ENCODE measurements at regions not wholly inside any gene's neighbourhood (a gene's known extent, or its start where the extent isn't known, plus 50 kb on each side); places are given as distances from the start of the nearest gene placed in this dataset.
"Not testable (repeated sequence)": the region's sequence is repeated elsewhere in the genome, so short reads cannot be mapped to it uniquely, and the experiment has no call there.

GRCh38 chr5:15002173-15002572 lies 130.6 kb upstream of the ANKH start:
- Histone ChIP-seq H3K27ac (ENCODE audit: low read depth, low read length) (no peak overlapping the region), H3K9me3 (ENCODE audit: control insufficient read depth in 1 of 2, low read length in 2 of 2) (no peaks in the 10 kb centered on the region), H3K4me3 (ENCODE audit: low read length in 2 of 2) (no peak overlapping the region), H3K27me3 (ENCODE audit: insufficient read depth, low read length) (no peaks in the 10 kb centered on the region), H3K36me3 (ENCODE audit: insufficient read depth, low read length) (no peaks in the 10 kb centered on the region), H3K4me1 (ENCODE audit: insufficient read depth, low read length) (no peaks in the 10 kb centered on the region)
- H3K27ac Mint-ChIP-seq: no peak overlapping the region
- no peak overlapping the region for H3K4me3 Mint-ChIP-seq
- H3K9me3 Mint-ChIP-seq: peaks cover 0 to 11% (median 4%) of the 10 kb centered on the region in 8 donors
- CTCF ChIA-PET (ENCODE audit: partially characterized antibody): interaction anchor here (0.9 to 8.4 kb wide), 19 partner anchors 9 to 353 kb away, joined by 3 to 134 read pairs (median 5); no protein-coding TSS in a partner anchor
- H3K4me1 Mint-ChIP-seq: peaks cover 0 to 3% (median 1%) of the 10 kb centered on the region in 4 donors
- DNase-seq: no peak
- H3K36me3 Mint-ChIP-seq: peaks cover 0 to 3% of the 10 kb centered on the region in 2 donors
- POLR2A ChIA-PET (ENCODE audit: partially characterized antibody): interaction anchor here (2.2 kb wide), 1 partner anchor 9 kb away, joined by 10 read pairs; no protein-coding TSS in a partner anchor
- H3K27me3 Mint-ChIP-seq: peaks cover 4 to 7% of the 10 kb centered on the region in 2 donors
- intact Hi-C loops (cut with micrococcal nuclease): loop anchor here (5.0 kb wide), 1 partner anchor 335 kb away; no protein-coding TSS in a partner anchor

- no peak for DNase-seq
- peaks cover 0 to 11% (median 4%) of the 10 kb centered on the region in 8 donors for H3K9me3 Mint-ChIP-seq
- CTCF ChIA-PET (ENCODE audit: partially characterized antibody): interaction anchor here (0.9 to 8.4 kb wide), 6 partner anchors 8 to 318 kb away, joined by 3 to 134 read pairs (median 52); no protein-coding TSS in a partner anchor
Measured at GRCh38 chr5:15001517-15001916, 129.9 kb upstream of the ANKH start.

GRCh38 chr5:14998491-14998890 lies 126.9 kb upstream of the ANKH start:
- no peaks in the 10 kb centered on the region for H3K4me1 ChIP-seq (ENCODE audit: insufficient read depth, low read length)
- intact Hi-C loops (cut with micrococcal nuclease): loop anchor here (10.0 kb wide), 1 partner anchor 404 kb away; no protein-coding TSS in a partner anchor
- peaks cover 3 to 7% of the 10 kb centered on the region in 2 donors for H3K27me3 Mint-ChIP-seq
- no peaks in the 10 kb centered on the region for H3K9me3 ChIP-seq (ENCODE audit: control insufficient read depth in 1 of 2, low read length in 2 of 2)
- POLR2A ChIA-PET (ENCODE audit: partially characterized antibody): no interaction called here
- CTCF ChIA-PET (ENCODE audit: partially characterized antibody): interaction anchor here (1.1 to 8.4 kb wide), 2 partner anchors 41 to 272 kb away, joined by 3 to 134 read pairs; no protein-coding TSS in a partner anchor
- no peak for DNase-seq
- peak overlapping the region in 1 of 7 donors; percentile 23 for H3K27ac Mint-ChIP-seq
- peaks cover 0 to 3% of the 10 kb centered on the region in 2 donors for H3K36me3 Mint-ChIP-seq
- H3K4me3 ChIP-seq (ENCODE audit: low read length in 2 of 2): no peak overlapping the region
- H3K4me3 Mint-ChIP-seq: no peak overlapping the region
- peaks cover under 1 to 4% (median 2%) of the 10 kb centered on the region in 4 donors for H3K4me1 Mint-ChIP-seq
- H3K9me3 Mint-ChIP-seq: peaks cover 0 to 11% (median 4%) of the 10 kb centered on the region in 8 donors
- H3K27ac ChIP-seq (ENCODE audit: low read depth, low read length): no peak overlapping the region
- no peaks in the 10 kb centered on the region for H3K27me3 ChIP-seq (ENCODE audit: insufficient read depth, low read length)
- no peaks in the 10 kb centered on the region for H3K36me3 ChIP-seq (ENCODE audit: insufficient read depth, low read length)

More at GRCh38 chr5:15001517-15001916, 129.9 kb upstream of the ANKH start:
- POLR2A ChIA-PET (ENCODE audit: partially characterized antibody): no interaction called here
- Histone ChIP-seq H3K9me3 (ENCODE audit: control insufficient read depth in 1 of 2, low read length in 2 of 2) (no peaks in the 10 kb centered on the region), H3K4me3 (ENCODE audit: low read length in 2 of 2) (no peak overlapping the region), H3K4me1 (ENCODE audit: insufficient read depth, low read length) (no peaks in the 10 kb centered on the region), H3K27ac (ENCODE audit: low read depth, low read length) (no peak overlapping the region), H3K36me3 (ENCODE audit: insufficient read depth, low read length) (no peaks in the 10 kb centered on the region), H3K27me3 (ENCODE audit: insufficient read depth, low read length) (no peaks in the 10 kb centered on the region)
- no peak overlapping the region for H3K4me3 Mint-ChIP-seq
- no peak overlapping the region for H3K27ac Mint-ChIP-seq
- intact Hi-C loops (cut with micrococcal nuclease): loop anchor here (5.0 kb wide), 1 partner anchor 334 kb away; no protein-coding TSS in a partner anchor
- H3K36me3 Mint-ChIP-seq: peaks cover 0 to 3% of the 10 kb centered on the region in 2 donors
- peaks cover 4 to 7% of the 10 kb centered on the region in 2 donors for H3K27me3 Mint-ChIP-seq
- peaks cover 0 to 3% (median 1%) of the 10 kb centered on the region in 4 donors for H3K4me1 Mint-ChIP-seq

GRCh38 chr5:14996997-14997396 lies 125.4 kb upstream of the ANKH start:
- Histone ChIP-seq H3K36me3 (ENCODE audit: insufficient read depth, low read length) (no peaks in the 10 kb centered on the region), H3K4me3 (ENCODE audit: low read length in 2 of 2) (no peak overlapping the region), H3K27me3 (ENCODE audit: insufficient read depth, low read length) (no peaks in the 10 kb centered on the region), H3K4me1 (ENCODE audit: insufficient read depth, low read length) (peaks cover 7% of the 10 kb centered on the region), H3K9me3 (ENCODE audit: control insufficient read depth in 1 of 2, low read length in 2 of 2) (no peaks in the 10 kb centered on the region), H3K27ac (ENCODE audit: low read depth, low read length) (no peak overlapping the region)
- Mint-ChIP-seq H3K4me1 (peaks cover 5 to 15% (median 9%) of the 10 kb centered on the region in 4 donors), H3K9me3 (peaks cover 0 to 11% (median 4%) of the 10 kb centered on the region in 8 donors), H3K36me3 (peaks cover 3 to 6% of the 10 kb centered on the region in 2 donors), H3K4me3 (no peak overlapping the region), H3K27ac (no peak overlapping the region), H3K27me3 (peaks cover 3 to 7% of the 10 kb centered on the region in 2 donors)
- POLR2A ChIA-PET (ENCODE audit: partially characterized antibody): no interaction called here
- CTCF ChIA-PET (ENCODE audit: partially characterized antibody): interaction anchor here (1.1 to 1.8 kb wide), 3 partner anchors 9 to 313 kb away, joined by 4 to 6 read pairs (median 5); no protein-coding TSS in a partner anchor
- intact Hi-C loops (cut with micrococcal nuclease): loop anchor here (10.0 kb wide), 1 partner anchor 402 kb away; no protein-coding TSS in a partner anchor
- no peak for DNase-seq

- Mint-ChIP-seq H3K4me3 (peak overlapping the region in 1 of 8 donors; percentile 35), H3K36me3 (peaks cover 3 to 6% of the 10 kb centered on the region in 2 donors), H3K27ac (peak overlapping the region in 3 of 7 donors; percentile 27 to 72 (median 57)), H3K27me3 (peaks cover 3 to 7% of the 10 kb centered on the region in 2 donors), H3K4me1 (peaks cover 5 to 15% (median 9%) of the 10 kb centered on the region in 4 donors), H3K9me3 (peaks cover 0 to 11% (median 4%) of the 10 kb centered on the region in 8 donors)
- CTCF ChIA-PET (ENCODE audit: partially characterized antibody): interaction anchor here (1.2 to 1.7 kb wide), 3 partner anchors 10 to 268 kb away, joined by 3 to 5 read pairs (median 4); no protein-coding TSS in a partner anchor
- H3K36me3 ChIP-seq (ENCODE audit: insufficient read depth, low read length): no peaks in the 10 kb centered on the region
- H3K9me3 ChIP-seq (ENCODE audit: control insufficient read depth in 1 of 2, low read length in 2 of 2): no peaks in the 10 kb centered on the region
- peaks cover 7% of the 10 kb centered on the region for H3K4me1 ChIP-seq (ENCODE audit: insufficient read depth, low read length)
- DNase-seq: no peak
- no peak overlapping the region for H3K4me3 ChIP-seq (ENCODE audit: low read length in 2 of 2)
- H3K27me3 ChIP-seq (ENCODE audit: insufficient read depth, low read length): no peaks in the 10 kb centered on the region
- H3K27ac ChIP-seq (ENCODE audit: low read depth, low read length): no peak overlapping the region
- intact Hi-C loops (cut with micrococcal nuclease): loop anchor here (10.0 kb wide), 1 partner anchor 400 kb away; no protein-coding TSS in a partner anchor
- POLR2A ChIA-PET (ENCODE audit: partially characterized antibody): interaction anchor here (1.2 kb wide), 1 partner anchor 10 kb away, joined by 4 read pairs; no protein-coding TSS in a partner anchor
Measured at GRCh38 chr5:14995229-14995628, 123.7 kb upstream of the ANKH start.

- not testable (repeated sequence) for H3K36me3 Mint-ChIP-seq; H3K36me3 ChIP-seq (ENCODE audit: insufficient read depth, low read length); H3K27me3 ChIP-seq (ENCODE audit: insufficient read depth, low read length); H3K9me3 ChIP-seq (ENCODE audit: control insufficient read depth in 1 of 2, low read length in 2 of 2); H3K4me1 ChIP-seq (ENCODE audit: insufficient read depth, low read length); H3K9me3 Mint-ChIP-seq; H3K27me3 Mint-ChIP-seq
- intact Hi-C loops (cut with micrococcal nuclease): loop anchor here (2.0 to 10.0 kb wide), 2 partner anchors 123 to 399 kb away; partner anchors contain the start of gene ANKH
- CTCF ChIA-PET (ENCODE audit: partially characterized antibody): interaction anchor here (1.0 to 3.2 kb wide), 17 partner anchors 9 to 345 kb away, joined by 3 to 29 read pairs (median 5); no protein-coding TSS in a partner anchor
- Mint-ChIP-seq H3K4me3 (peak overlapping the region; percentile 97 to 99 (median 98)), H3K4me1 (peaks cover 5 to 15% (median 9%) of the 10 kb centered on the region in 4 donors), H3K27ac (peak overlapping the region; percentile 88 to 100 (median 99))
- Histone ChIP-seq H3K4me3 (ENCODE audit: low read length in 2 of 2) (peak overlapping the region; percentile 64 to 80), H3K27ac (ENCODE audit: low read depth, low read length) (peak overlapping the region; percentile 81)
- POLR2A ChIA-PET (ENCODE audit: partially characterized antibody): interaction anchor here (1.2 to 1.9 kb wide), 6 partner anchors 10 to 329 kb away, joined by 3 to 12 read pairs (median 5); partner anchors contain the start of genes ANKH and OTULIN
- DNase-seq: peak in 4 of 5 donors; percentile 42 to 45 (median 43)
Measured at GRCh38 chr5:14993459-14994133, 122.0 kb upstream of the ANKH start.

All from CD4-positive, alpha-beta memory T cell (primary cell).